PC-3 (cell line): ENCODE measurements at regions not wholly inside any gene's neighbourhood (a gene's known extent, or its start where the extent isn't known, plus 50 kb on each side); places are given as distances from the start of the nearest gene placed in this dataset.

Source experiments
- ATAC-seq: fragments of 200-7000 bp; cut with Tn5 transposase; 2 replicates; pipeline ENCODE4 v1.9.1; 2020; ENCODE audit warnings: mild to moderate bottlenecking, moderate library complexity
- BruUV-seq: library from RNA; stranded (reverse); fragments of 400-500 nt; replicated peaks from 2 replicates; lab custom pipeline; 2021; lab: Mats Ljungman, UMichigan
- CTCF ChIA-PET: fragments of 300-600 bp; sonication (Branson Sonifier 250); formaldehyde crosslinking; loops from one replicate; lab custom pipeline; 2022; ENCODE audit warnings: antibody characterized with exemption; lab: Charles Lee
- POLR2A ChIA-PET: fragments of 300-600 bp; sonication (Branson Sonifier 250); formaldehyde crosslinking; loops from one replicate; lab custom pipeline; 2022; ENCODE audit warnings: antibody characterized with exemption; ENCODE audit not compliant: unreplicated experiment; lab: Charles Lee
- DNase-seq: peaks from one replicate; pipeline ENCODE4 v3.0.0-alpha.2; 2015
- H2AFZ ChIP-seq: fragments of 300-600 bp; sonication (generic); 2 replicates; pipeline ENCODE4 v1.6.0; 2016; ENCODE audit warnings: antibody characterized with exemption, low read length
- H3F3A ChIP-seq: fragments of 300-600 bp; sonication (generic); one replicate; pipeline ENCODE4 v1.6.0; 2017; ENCODE audit warnings: antibody characterized with exemption, low read length, control low read depth, mild to moderate bottlenecking; ENCODE audit not compliant: unreplicated experiment
- H3K27ac ChIP-seq: fragments of 300-600 bp; sonication (generic); 2 replicates; pipeline ENCODE4 v1.5.1; 2016; ENCODE audit warnings: mild to moderate bottlenecking, low read length
- H3K27me3 ChIP-seq: fragments of 300-600 bp; sonication (generic); 2 replicates; pipeline ENCODE4 v1.6.1; 2016; ENCODE audit warnings: low read length, mixed read lengths
- H3K36me3 ChIP-seq: fragments of 300-600 bp; sonication (generic); 2 replicates; pipeline ENCODE4 v1.6.1; 2016; ENCODE audit warnings: low read depth, mixed run types, low read length, mixed read lengths
- H3K4me1 ChIP-seq: fragments of 300-600 bp; sonication (generic); 2 replicates; pipeline ENCODE4 v1.5.1; 2016; ENCODE audit warnings: low read length; ENCODE audit not compliant: insufficient read depth
- H3K4me2 ChIP-seq: fragments of 300-600 bp; sonication (generic); 2 replicates; pipeline ENCODE4 v1.6.0; 2016; ENCODE audit warnings: low read length
- H3K4me3 ChIP-seq: fragments of 300-600 bp; sonication (generic); 2 replicates; pipeline ENCODE4 v1.5.1; 2016; ENCODE audit warnings: mild to moderate bottlenecking, low read length, mixed read lengths
- H3K79me2 ChIP-seq: fragments of 300-600 bp; sonication (generic); 2 replicates; pipeline ENCODE4 v1.6.1; 2017; ENCODE audit warnings: low read length, mixed read lengths
- H3K9ac ChIP-seq: fragments of 300-600 bp; sonication (generic); 2 replicates; pipeline ENCODE4 v1.6.0; 2016; ENCODE audit warnings: mild to moderate bottlenecking, low read length
- H3K9me2 ChIP-seq: fragments of 300-600 bp; sonication (generic); replicated peaks from 2 replicates; pipeline ENCODE4 v1.6.1; 2016; ENCODE audit warnings: mixed run types, low read length, mixed read lengths
- H3K9me3 ChIP-seq: fragments of 300-600 bp; sonication (generic); 2 replicates; pipeline ENCODE4 v1.6.1; 2016; ENCODE audit warnings: low read length, mixed read lengths
- H4K20me1 ChIP-seq: fragments of 300-600 bp; sonication (generic); 2 replicates; pipeline ENCODE4 v1.6.1; 2016; ENCODE audit warnings: low read length, mixed read lengths
- EZH2 ChIP-seq: fragments of 300-600 bp; sonication (generic); IDR thresholded peaks from one replicate; pipeline ENCODE4 v1.6.1; 2017; ENCODE audit warnings: antibody characterized with exemption, mild to moderate bottlenecking, low read length; ENCODE audit not compliant: unreplicated experiment
- EZH2phosphoT487 ChIP-seq: fragments of 300-600 bp; sonication (generic); IDR thresholded peaks from 2 replicates; pipeline ENCODE4 v1.6.1; 2018; ENCODE audit warnings: mild to moderate bottlenecking, antibody characterized with exemption, low read length, borderline replicate concordance
- intact Hi-C: fragments of 100-400 bp; cut with micrococcal nuclease; formaldehyde crosslinking; loops from 2 replicates; pipeline ENCODE4 v1.9.0; 2023
- TF ChIP-seq, protein P1 (sequence below): fragments of 300-600 bp; sonication (generic); conservative IDR thresholded peaks from 2 replicates; pipeline ENCODE4 v1.5.1; 2017; ENCODE audit warnings: antibody characterized with exemption, low read depth, mild to moderate bottlenecking, low read length

DNA sequence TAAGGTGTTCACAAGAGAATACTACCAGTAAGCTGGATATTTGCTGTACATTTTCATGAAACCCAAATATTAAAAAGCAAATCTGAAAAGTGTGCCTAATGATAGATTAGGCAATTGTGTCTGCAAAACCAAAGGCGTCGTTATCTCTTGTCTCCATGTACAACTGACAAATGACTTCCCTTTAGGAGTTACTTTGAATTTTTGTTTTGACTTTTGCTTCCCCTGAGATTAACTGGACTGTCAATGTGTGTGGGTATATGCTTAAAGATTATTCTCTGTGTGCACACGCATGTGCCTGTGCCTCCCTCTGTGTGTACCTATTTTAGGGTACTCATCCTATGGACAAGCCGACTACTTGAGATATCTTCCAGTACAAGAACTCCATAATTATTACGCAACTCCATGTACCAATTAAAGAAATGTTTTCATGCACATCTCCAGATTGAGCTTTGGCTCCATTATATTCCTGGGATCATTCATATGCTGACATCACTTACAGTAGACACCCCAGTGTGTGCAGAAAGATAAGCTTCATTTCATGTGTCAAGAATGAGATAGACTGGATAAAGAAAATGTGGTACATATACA, 431.2 kb upstream of the ADAMTS9 start:
- Histone ChIP-seq H3K79me2 (no peaks in the 10 kb centered on the region), H3K27ac (no peak overlapping the region), H3F3A (no peaks in the 10 kb centered on the region), H3K9me2 (no peaks in the 10 kb centered on the region), H3K4me2 (no peak overlapping the region), H3K4me3 (no peak overlapping the region), H3K9me3 (no peaks in the 10 kb centered on the region), H3K4me1 (no peaks in the 10 kb centered on the region), H3K9ac (no peak overlapping the region), H4K20me1 (no peaks in the 10 kb centered on the region), H3K36me3 (no peaks in the 10 kb centered on the region), H2AFZ (no peak overlapping the region), H3K27me3 (no peaks in the 10 kb centered on the region)
- POLR2A ChIA-PET: no interaction called here
- BruUV-seq: no TSS peak
- no peak for ATAC-seq
- TF ChIP-seq EZH2 (no peak), EZH2phosphoT487 (no peak)
- TF ChIP-seq, protein P1, sequence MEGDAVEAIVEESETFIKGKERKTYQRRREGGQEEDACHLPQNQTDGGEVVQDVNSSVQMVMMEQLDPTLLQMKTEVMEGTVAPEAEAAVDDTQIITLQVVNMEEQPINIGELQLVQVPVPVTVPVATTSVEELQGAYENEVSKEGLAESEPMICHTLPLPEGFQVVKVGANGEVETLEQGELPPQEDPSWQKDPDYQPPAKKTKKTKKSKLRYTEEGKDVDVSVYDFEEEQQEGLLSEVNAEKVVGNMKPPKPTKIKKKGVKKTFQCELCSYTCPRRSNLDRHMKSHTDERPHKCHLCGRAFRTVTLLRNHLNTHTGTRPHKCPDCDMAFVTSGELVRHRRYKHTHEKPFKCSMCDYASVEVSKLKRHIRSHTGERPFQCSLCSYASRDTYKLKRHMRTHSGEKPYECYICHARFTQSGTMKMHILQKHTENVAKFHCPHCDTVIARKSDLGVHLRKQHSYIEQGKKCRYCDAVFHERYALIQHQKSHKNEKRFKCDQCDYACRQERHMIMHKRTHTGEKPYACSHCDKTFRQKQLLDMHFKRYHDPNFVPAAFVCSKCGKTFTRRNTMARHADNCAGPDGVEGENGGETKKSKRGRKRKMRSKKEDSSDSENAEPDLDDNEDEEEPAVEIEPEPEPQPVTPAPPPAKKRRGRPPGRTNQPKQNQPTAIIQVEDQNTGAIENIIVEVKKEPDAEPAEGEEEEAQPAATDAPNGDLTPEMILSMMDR: no peak
- CTCF ChIA-PET: no interaction called here
- no peak for DNase-seq
- intact Hi-C loops: no loop called here

DNA sequence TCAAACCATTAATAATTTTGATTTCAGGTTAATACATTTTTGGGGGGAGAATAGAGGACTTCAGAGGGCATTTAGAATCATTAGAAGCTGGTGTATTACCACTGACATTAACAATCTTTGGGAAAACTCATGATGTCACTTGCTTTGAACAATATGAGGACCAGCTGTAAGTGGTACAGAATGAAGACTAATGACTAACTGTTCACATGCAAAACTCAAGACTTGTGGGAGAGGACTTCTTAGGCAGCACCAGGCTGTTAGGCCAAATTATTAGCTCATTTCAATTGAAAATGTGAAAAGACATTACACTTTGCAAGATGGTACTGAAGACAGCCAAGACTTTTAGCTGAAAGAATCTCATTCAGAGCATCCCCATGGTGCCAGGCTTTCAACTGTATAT, 426.2 kb upstream of the ADAMTS9 start:
- H4K20me1 ChIP-seq: no peaks in the 10 kb centered on the region
- BruUV-seq: no TSS peak

DNA sequence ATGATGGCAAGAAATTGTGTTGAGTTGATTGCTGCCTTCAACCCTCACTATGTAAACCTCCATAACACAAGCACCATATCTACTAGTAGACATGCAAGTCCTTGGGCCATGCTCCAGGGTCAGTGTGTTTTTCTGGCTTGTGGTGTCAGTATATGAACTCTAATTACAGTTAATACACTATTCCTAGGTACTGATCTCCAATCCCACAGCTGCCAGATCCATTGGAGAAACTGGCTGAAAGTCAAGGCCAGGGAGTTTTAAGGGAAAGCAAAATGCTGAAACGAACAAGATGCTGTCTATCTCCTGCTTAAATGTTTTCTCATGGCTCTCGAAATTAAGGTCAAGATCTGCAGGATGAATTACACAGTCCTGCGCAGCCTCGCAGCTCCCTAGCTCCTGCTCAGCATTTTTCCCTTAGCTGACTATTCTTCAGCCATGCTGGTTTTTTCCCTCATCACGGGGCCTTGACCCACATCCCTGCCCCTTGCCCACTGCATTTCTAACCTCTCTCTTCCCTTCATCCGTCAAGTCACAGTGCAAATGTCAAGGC, 425.0 kb upstream of the ADAMTS9 start:
- no TSS peak for BruUV-seq

More for the DNA sequence above, 426.2 kb upstream of the ADAMTS9 start:
- Histone ChIP-seq H3K27me3 (no peaks in the 10 kb centered on the region), H3K79me2 (no peaks in the 10 kb centered on the region), H3F3A (no peaks in the 10 kb centered on the region), H3K9me2 (no peaks in the 10 kb centered on the region), H3K4me3 (no peak overlapping the region), H3K36me3 (no peaks in the 10 kb centered on the region), H3K27ac (no peak overlapping the region), H3K4me1 (no peaks in the 10 kb centered on the region), H2AFZ (no peak overlapping the region), H3K9me3 (no peaks in the 10 kb centered on the region), H3K9ac (no peak overlapping the region), H3K4me2 (no peak overlapping the region)
- DNase-seq (no peak), ATAC-seq (no peak)
- ChIA-PET POLR2A (no interaction called here), CTCF (no interaction called here)
- intact Hi-C loops: no loop called here
- TF ChIP-seq, protein P1: no peak
- TF ChIP-seq EZH2phosphoT487 (no peak), EZH2 (no peak)

More for the DNA sequence above, 425.0 kb upstream of the ADAMTS9 start:
- Histone ChIP-seq H3K36me3 (no peaks in the 10 kb centered on the region), H3K4me2 (no peak overlapping the region), H3K4me1 (no peaks in the 10 kb centered on the region), H3K9me2 (no peaks in the 10 kb centered on the region), H3F3A (no peaks in the 10 kb centered on the region), H4K20me1 (no peaks in the 10 kb centered on the region), H3K4me3 (no peak overlapping the region), H3K27me3 (no peaks in the 10 kb centered on the region), H2AFZ (no peak overlapping the region), H3K9ac (no peak overlapping the region), H3K79me2 (no peaks in the 10 kb centered on the region), H3K9me3 (no peaks in the 10 kb centered on the region), H3K27ac (no peak overlapping the region)
- TF ChIP-seq, protein P1: no peak
- TF ChIP-seq EZH2phosphoT487 (no peak), EZH2 (no peak)
- no peak for DNase-seq
- CTCF ChIA-PET: no interaction called here
- no peak for ATAC-seq
- intact Hi-C loops: no loop called here
- POLR2A ChIA-PET: no interaction called here
